ENCODE measurements at regions not wholly inside any gene's neighbourhood (a gene's known extent, or its start where the extent isn't known, plus 50 kb on each side); places are given as distances from the start of the nearest gene placed in this dataset.

- H3K27me3 Mint-ChIP-seq (ENCODE audit: insufficient read depth, low read depth, poor library complexity), result peaks cover 2% of the 10 kb centered on the region
- H3K4me2 ChIP-seq, result no peak overlapping the region
- no peak for ATAC-seq
Observed at GRCh38 chr4:14361084-14361483, 641.2 kb upstream of the CPEB2 start.

More at GRCh38 chr4:14361084-14361483, 641.2 kb upstream of the CPEB2 start:
- H3K4me3 ChIP-seq, result no peak overlapping the region
- TF ChIP-seq EZH2 (IDR thresholded peaks at IDR 0.05; ENCODE audit: low read depth, unreplicated experiment), result no peak
- no peak for TF ChIP-seq POLR2AphosphoS5 (IDR thresholded peaks at IDR 0.05; ENCODE audit: low read depth)
- TF ChIP-seq EZH2phosphoT487 (IDR thresholded peaks at IDR 0.05; ENCODE audit: unreplicated experiment), result no peak
- TF ChIP-seq REST (IDR thresholded peaks at IDR 0.05; ENCODE audit: unreplicated experiment), result no peak
- TF ChIP-seq STAT1 (IDR thresholded peaks at IDR 0.05; ENCODE audit: unreplicated experiment), result no peak
- no peak for TF ChIP-seq JUNB (IDR thresholded peaks at IDR 0.05; ENCODE audit: unreplicated experiment)
- no peak for TF ChIP-seq ZNF114 (CRISPR knock-in tag; IDR thresholded peaks at IDR 0.05)
- TF ChIP-seq ZNF462 (CRISPR knock-in tag; IDR thresholded peaks at IDR 0.05), result no peak
- no peak for TF ChIP-seq CREB1 (CRISPR knock-in tag; IDR thresholded peaks at IDR 0.05; ENCODE audit: low read depth)
- no peak for TF ChIP-seq ZNF331 (CRISPR knock-in tag; IDR thresholded peaks at IDR 0.05; ENCODE audit: low read depth)
- no peak for TF ChIP-seq CTCF (conservative IDR thresholded peaks at IDR 0.05; ENCODE audit: low read depth in 2 of 2)
- TF ChIP-seq NANOG (IDR thresholded peaks at IDR 0.05; ENCODE audit: borderline replicate concordance), result no peak
- no peak for TF ChIP-seq ETS1 (IDR thresholded peaks at IDR 0.05)
- Mint-ChIP-seq H3K36me3 (ENCODE audit: low read depth) (peaks cover 3% of the 10 kb centered on the region; the same call in 2 of the 3 replicates), H3K9me3 (peaks cover 19% of the 10 kb centered on the region), H3K4me3 (no peak overlapping the region), H3K27ac (no peak overlapping the region), H3K4me1 (peaks cover 10% of the 10 kb centered on the region)
- H4K20me1 ChIP-seq (replicated peaks; ENCODE audit: insufficient read depth), result no peaks in the 10 kb centered on the region
- no peaks in the 10 kb centered on the region for H3K36me3 ChIP-seq (ENCODE audit: insufficient read depth)
- peaks cover 22% of the 10 kb centered on the region for H3K4me1 ChIP-seq (ENCODE audit: insufficient read depth)
- DNase-seq (ENCODE audit: low spot score), result no peak
- no peaks in the 10 kb centered on the region for H3F3A ChIP-seq (replicated peaks; ENCODE audit: low read depth)
- H3K27ac ChIP-seq (ENCODE audit: low read depth), result no peak overlapping the region
- no peak overlapping the region for H2AFZ ChIP-seq
- no peaks in the 10 kb centered on the region for H3K27me3 ChIP-seq (ENCODE audit: insufficient read depth)
- H3K9me2 ChIP-seq (ENCODE audit: insufficient read depth), result peaks cover 13% of the 10 kb centered on the region
- no peaks in the 10 kb centered on the region for H3K79me2 ChIP-seq (replicated peaks; ENCODE audit: insufficient read depth)

All from GM23338 (cell line).